ENCODE measurements at regions not wholly inside any gene's neighbourhood (a gene's known extent, or its start where the extent isn't known, plus 50 kb on each side); places are given as distances from the start of the nearest gene placed in this dataset.

- TF ChIP-seq CTCF (IDR thresholded peaks at IDR 0.05; ENCODE audit: borderline replicate concordance, extremely low read depth, low read length, poor library complexity, severe bottlenecking) (no peak), EZH2 (IDR thresholded peaks at IDR 0.05; ENCODE audit: borderline replicate concordance, low read depth, low read length, severe bottlenecking) (no peak)
Measured at GRCh38 chr5:36787365-36788093, 89.0 kb upstream of the NIPBL start.
